HL-60 (cell line): ENCODE measurements at regions not wholly inside any gene's neighbourhood (a gene's known extent, or its start where the extent isn't known, plus 50 kb on each side); places are given as distances from the start of the nearest gene placed in this dataset.

Source experiments
- DNase-seq, 2 experiments: peaks; one replicate each; pipeline ENCODE4 v3.0.0-alpha.2; 2010 to 2020; ENCODE audit warnings: low read depth in 1 of 2, low spot score in 1 of 2
- H3K27ac ChIP-seq: fragments of 250-450 bp; sonication (Bioruptor Pico); replicated peaks from 2 replicates; pipeline ENCODE4 v1.5.1; 2020; ENCODE audit warnings: mild to moderate bottlenecking, moderate library complexity
- H3K27me3 ChIP-seq: fragments of 250-450 bp; sonication (Bioruptor Pico); 2 replicates; pipeline ENCODE4 v1.5.1; 2021; ENCODE audit warnings: mild to moderate bottlenecking, moderate library complexity; ENCODE audit not compliant: insufficient read depth, poor library complexity, severe bottlenecking
- H3K4me3 ChIP-seq: replicated peaks from 2 replicates; pipeline ENCODE4 v1.5.1; 2011; ENCODE audit warnings: mild to moderate bottlenecking, control low read depth, low read length; ENCODE audit not compliant: insufficient read depth
- CTCF ChIP-seq: IDR thresholded peaks from one replicate; pipeline ENCODE4 v1.5.1; 2011; ENCODE audit warnings: low read length, control low read depth, inconsistent platforms; ENCODE audit not compliant: insufficient read depth
- GABPA ChIP-seq: IDR thresholded peaks from 2 replicates; pipeline ENCODE4 v1.6.1; 2012; ENCODE audit warnings: low read depth
- POLR2AphosphoS5 ChIP-seq: IDR thresholded peaks from 2 replicates; pipeline ENCODE4 v1.6.1; 2012; ENCODE audit warnings: low read depth
- REST ChIP-seq: IDR thresholded peaks from 2 replicates; pipeline ENCODE4 v1.6.1; 2012; ENCODE audit warnings: low read depth; ENCODE audit not compliant: insufficient replicate concordance
- SPI1 ChIP-seq: IDR thresholded peaks from 2 replicates; pipeline ENCODE4 v1.6.1; 2012; ENCODE audit warnings: low read depth, mild to moderate bottlenecking, borderline replicate concordance

GRCh38 chr2:133814890-133815289 is 246.6 kb upstream of the NCKAP5 start:
- no peak for DNase-seq
- no peak overlapping the region for H3K27ac ChIP-seq
- TF ChIP-seq GABPA (no peak), REST (no peak), CTCF (no peak), POLR2AphosphoS5 (no peak), SPI1 (no peak)
- no peak overlapping the region for H3K4me3 ChIP-seq
- no peaks in the 10 kb centered on the region for H3K27me3 ChIP-seq

- no peak overlapping the region for H3K27ac ChIP-seq
- TF ChIP-seq GABPA (no peak), SPI1 (no peak), CTCF (no peak), REST (no peak), POLR2AphosphoS5 (no peak)
- H3K4me3 ChIP-seq, result no peak overlapping the region
- no peak for DNase-seq
- H3K27me3 ChIP-seq, result no peaks in the 10 kb centered on the region
Measured at GRCh38 chr2:133816037-133816436, 247.8 kb upstream of the NCKAP5 start.

- no peak overlapping the region for H3K27ac ChIP-seq
- H3K4me3 ChIP-seq, result no peak overlapping the region
- no peaks in the 10 kb centered on the region for H3K27me3 ChIP-seq
- DNase-seq, result no peak
- TF ChIP-seq POLR2AphosphoS5 (no peak), GABPA (no peak), CTCF (no peak), REST (no peak), SPI1 (no peak)
Measured at GRCh38 chr2:133817680-133818566, 249.7 kb upstream of the NCKAP5 start.
